Thymus (tissue), 11 donors: ENCODE measurements at regions not wholly inside any gene's neighbourhood (a gene's known extent, or its start where the extent isn't known, plus 50 kb on each side); places are given as distances from the start of the nearest gene placed in this dataset.

ENCODE experiments used
- DNase-seq, 9 donors: peaks; one replicate each; pipeline ENCODE4 v3.0.0-alpha.2; 2013; ENCODE audit warnings: low spot score in 9 of 9, low read depth in 6 of 9, missing footprints in 1 of 9
- H3K27ac ChIP-seq, 2 donors: one replicate each; pipeline ENCODE4 v1.5.1; 2013; ENCODE audit warnings: control low read depth in 1 of 2, low read depth in 1 of 2, low read length in 1 of 2, mild to moderate bottlenecking in 1 of 2, moderate library complexity in 1 of 2
- H3K27me3 ChIP-seq, 2 donors: one replicate each; pipeline ENCODE4 v1.5.1; 2013; ENCODE audit warnings: low read length in 1 of 2; ENCODE audit not compliant: control insufficient read depth in 2 of 2, insufficient read depth in 1 of 2
- H3K36me3 ChIP-seq, 2 donors: one replicate each; pipeline ENCODE4 v1.5.1; 2013; ENCODE audit warnings: low read length in 1 of 2, mild to moderate bottlenecking in 1 of 2, moderate library complexity in 1 of 2; ENCODE audit not compliant: control insufficient read depth in 2 of 2, insufficient read depth in 2 of 2
- H3K4me1 ChIP-seq, 2 donors: one replicate each; pipeline ENCODE4 v1.5.1; 2013; ENCODE audit warnings: low read length in 2 of 2; ENCODE audit not compliant: control insufficient read depth in 2 of 2, insufficient read depth in 2 of 2
- H3K4me3 ChIP-seq, 2 donors: one replicate each; pipeline ENCODE4 v1.5.1; 2013; ENCODE audit warnings: low read length in 2 of 2, control low read depth in 1 of 2, mild to moderate bottlenecking in 1 of 2
- H3K9me3 ChIP-seq, 2 donors: one replicate each; pipeline ENCODE4 v1.5.1; 2013; ENCODE audit warnings: low read length in 1 of 2, mild to moderate bottlenecking in 1 of 2; ENCODE audit not compliant: control insufficient read depth in 2 of 2, insufficient read depth in 1 of 2
- WGBS: extraction: QIAGEN DNeasy Blood & Tissue Kit; methylation state at CpG from one replicate; pipeline ENCODE4 v1.1.7; 2013; 5-methylcytosine and 5-hydroxymethylcytosine counted together
- donor health status: healthy.

DNA sequence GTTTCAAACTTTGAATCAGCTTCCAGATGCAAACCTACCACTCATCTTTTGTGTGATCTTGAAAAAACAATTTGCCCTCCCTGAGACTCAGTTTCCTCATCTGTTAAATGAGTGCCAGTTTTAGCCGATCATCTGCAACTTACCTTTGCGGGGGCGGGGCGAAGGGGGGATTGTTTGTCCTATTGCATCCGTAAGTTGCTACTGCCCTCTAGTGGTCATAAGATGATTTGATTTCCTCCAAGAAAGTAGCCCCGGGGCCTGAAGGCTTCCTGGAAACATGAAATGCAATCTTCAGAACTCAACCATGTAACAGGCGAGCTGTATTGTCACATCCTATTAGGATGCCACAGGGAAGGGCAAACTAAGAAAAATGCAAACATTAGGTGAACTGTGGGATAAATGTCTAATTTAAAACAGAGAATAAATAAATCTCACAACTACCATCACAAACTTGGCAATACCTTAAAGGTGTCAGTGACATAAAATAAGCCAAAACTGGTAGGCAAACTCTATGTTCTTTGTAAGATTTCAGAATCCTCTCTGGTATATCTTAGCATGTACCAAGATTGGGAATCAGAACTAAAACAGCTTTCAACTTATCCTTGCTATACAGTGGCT, 63.5 kb upstream of the CLDN18 start:
- DNase-seq = peak; percentile 18 to 77 (median 51)
- Histone ChIP-seq H3K36me3 (no peaks in the 10 kb centered on the region), H3K27ac (no peak overlapping the region), H3K27me3 (no peaks in the 10 kb centered on the region), H3K4me3 (no peak overlapping the region), H3K9me3 (no peaks in the 10 kb centered on the region), H3K4me1 (no peaks in the 10 kb centered on the region)
- WGBS = 5% methylated on average over 7 of the region's 7 CpGs

DNA sequence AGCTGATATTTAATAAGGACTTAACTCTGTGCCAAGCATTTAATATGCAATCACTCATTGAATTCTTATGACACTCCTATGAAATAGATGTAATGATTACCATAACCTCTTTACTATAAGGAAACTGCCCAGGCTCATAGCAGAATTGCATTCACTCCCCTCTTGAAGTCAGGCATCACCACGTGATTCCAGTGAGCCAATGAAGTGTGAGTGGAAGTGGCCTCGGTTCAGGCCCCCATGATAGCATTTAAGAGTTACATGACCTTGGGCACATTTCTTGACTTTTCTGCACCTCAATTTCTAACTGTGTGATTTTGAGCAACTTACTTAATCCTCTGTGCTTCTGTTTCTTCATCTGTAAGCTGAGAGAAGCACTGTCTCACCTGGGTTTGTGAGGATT, 62.8 kb upstream of the CLDN18 start:
- Histone ChIP-seq H3K27ac (no peak overlapping the region), H3K4me3 (no peak overlapping the region), H3K9me3 (no peaks in the 10 kb centered on the region), H3K36me3 (no peaks in the 10 kb centered on the region), H3K4me1 (no peaks in the 10 kb centered on the region), H3K27me3 (no peaks in the 10 kb centered on the region)
- 60% methylated on average over 2 of the region's 2 CpGs for WGBS
- DNase-seq = no peak

DNA sequence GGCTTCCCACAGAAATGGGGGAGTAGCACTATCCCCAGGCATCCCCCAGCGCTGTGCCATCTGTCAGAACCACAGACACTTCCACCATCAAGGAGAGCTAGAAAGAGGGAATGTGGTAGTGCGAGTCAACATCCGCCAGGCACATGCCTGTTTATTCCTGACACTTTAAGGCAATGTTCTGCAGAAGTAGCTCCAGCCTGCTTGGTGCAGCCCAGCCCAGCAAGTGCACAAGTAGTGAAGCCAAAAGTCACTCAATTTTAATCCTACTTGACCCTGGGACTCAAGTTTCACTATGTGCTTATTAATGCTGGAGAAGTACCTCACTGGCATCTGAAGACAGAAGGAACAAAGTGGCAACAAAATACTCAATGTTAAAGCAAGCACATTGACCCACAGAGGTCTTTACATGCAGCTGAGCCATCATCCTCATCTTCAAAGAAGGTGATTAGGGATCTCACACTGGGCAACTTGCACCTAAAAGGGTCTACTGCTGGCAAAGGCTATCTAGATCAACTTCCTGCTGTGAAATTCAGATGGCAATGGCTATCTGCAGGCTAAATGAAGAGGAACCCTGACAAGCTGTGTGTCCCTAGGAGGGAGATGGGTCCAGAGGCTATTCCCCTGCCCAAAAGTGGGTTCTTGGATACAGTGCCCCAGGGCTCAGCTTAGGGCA, 61.4 kb upstream of the CLDN18 start:
- Histone ChIP-seq H3K4me1 (no peaks in the 10 kb centered on the region), H3K36me3 (no peaks in the 10 kb centered on the region), H3K27ac (no peak overlapping the region), H3K9me3 (no peaks in the 10 kb centered on the region), H3K27me3 (no peaks in the 10 kb centered on the region), H3K4me3 (no peak overlapping the region)
- WGBS = 63% methylated on average over 3 of the region's 3 CpGs
- DNase-seq = no peak

DNA sequence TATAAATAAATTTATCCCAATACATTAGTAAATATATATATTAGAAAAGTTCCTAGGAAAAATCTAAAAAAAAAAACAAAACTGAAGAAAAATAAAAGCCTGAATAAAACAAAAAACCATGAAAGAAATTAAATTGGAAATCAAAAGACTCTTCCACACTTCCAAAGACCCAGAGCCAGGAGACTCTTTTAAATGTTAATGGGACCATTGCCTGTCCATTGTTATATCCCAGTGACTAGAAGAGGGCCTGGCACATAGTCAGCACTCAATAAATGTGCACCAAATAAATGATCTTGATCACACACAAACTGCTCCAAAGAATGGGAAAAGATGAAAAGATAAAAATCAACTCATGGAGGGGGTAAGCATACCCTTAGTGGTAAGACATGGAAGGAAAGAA, 51.3 kb upstream of the CLDN18 start:
- H3K4me3 ChIP-seq = no peak overlapping the region

More for the DNA sequence above, 51.3 kb upstream of the CLDN18 start:
- H3K27ac ChIP-seq = no peak overlapping the region
- H3K4me1 ChIP-seq = no peaks in the 10 kb centered on the region
- no peaks in the 10 kb centered on the region for H3K27me3 ChIP-seq
- DNase-seq = no peak
- no peaks in the 10 kb centered on the region for H3K9me3 ChIP-seq
- H3K36me3 ChIP-seq = no peaks in the 10 kb centered on the region
